MCF 10A (cell line): ENCODE measurements at regions not wholly inside any gene's neighbourhood (a gene's known extent, or its start where the extent isn't known, plus 50 kb on each side); places are given as distances from the start of the nearest gene placed in this dataset.

Experiments
- BruUV-seq: library from RNA; stranded (reverse); fragments of 400-500 nt; replicated peaks from 2 replicates; lab custom pipeline; 2021; lab: Mats Ljungman, UMichigan
- CTCF ChIA-PET: fragments of 300-600 bp; sonication (Branson Sonifier 250); formaldehyde crosslinking; extraction: SDS; loops from one replicate; lab custom pipeline; 2021; ENCODE audit warnings: antibody characterized with exemption, inconsistent platforms; lab: Yijun Ruan, JAX
- POLR2A ChIA-PET: fragments of 300-600, 350-650 bp; sonication (Branson Sonifier 250); formaldehyde crosslinking; extraction: SDS; loops from one replicate; lab custom pipeline; 2020; ENCODE audit warnings: antibody characterized with exemption, inconsistent platforms; lab: Yijun Ruan, JAX
- DNase-seq: peaks from one replicate; pipeline ENCODE4 v3.0.0-alpha.2; 2018; ENCODE audit not compliant: unreplicated experiment
- H3K27ac Mint-ChIP-seq: one replicate; pipeline ENCODE4 v1.8.0; 2022; ENCODE audit warnings: mild to moderate bottlenecking, low read depth, mixed read lengths; ENCODE audit not compliant: unreplicated experiment
- H3K27me3 Mint-ChIP-seq: one replicate; pipeline ENCODE4 v1.8.0; 2022; ENCODE audit warnings: mixed read lengths; ENCODE audit not compliant: insufficient read depth, unreplicated experiment
- H3K36me3 Mint-ChIP-seq: one replicate; pipeline ENCODE4 v1.8.0; 2022; ENCODE audit warnings: mild to moderate bottlenecking, moderate library complexity, mixed read lengths; ENCODE audit not compliant: insufficient read depth, unreplicated experiment
- H3K4me1 Mint-ChIP-seq: one replicate; pipeline ENCODE4 v1.8.0; 2022; ENCODE audit warnings: mixed read lengths; ENCODE audit not compliant: insufficient read depth, unreplicated experiment
- H3K4me3 Mint-ChIP-seq: one replicate; pipeline ENCODE4 v1.8.0; 2022; ENCODE audit warnings: mild to moderate bottlenecking, moderate library complexity, mixed read lengths; ENCODE audit not compliant: unreplicated experiment
- H3K9me3 Mint-ChIP-seq: one replicate; pipeline ENCODE4 v1.8.0; 2022; ENCODE audit warnings: mixed read lengths; ENCODE audit not compliant: unreplicated experiment
- intact Hi-C: fragments of 100-400 bp; cut with micrococcal nuclease; formaldehyde crosslinking; loops from 2 replicates; pipeline ENCODE4 v1.14.1; 2022
- TF ChIP-seq, protein P1 (sequence below): fragments of 200-600 bp; IDR thresholded peaks from one replicate; pipeline ENCODE4 v1.8.0; 2022; ENCODE audit warnings: antibody characterized with exemption, mild to moderate bottlenecking; ENCODE audit not compliant: unreplicated experiment

- intact Hi-C loops: no loop called here
- Mint-ChIP-seq H3K27me3 (no peaks in the 10 kb centered on the region), H3K4me3 (no peak overlapping the region), H3K36me3 (no peaks in the 10 kb centered on the region), H3K4me1 (peaks cover 11% of the 10 kb centered on the region), H3K9me3 (no peaks in the 10 kb centered on the region), H3K27ac (no peak overlapping the region)
- peak; percentile 6 for DNase-seq
- CTCF ChIA-PET: no interaction called here
- TF ChIP-seq, protein P1, sequence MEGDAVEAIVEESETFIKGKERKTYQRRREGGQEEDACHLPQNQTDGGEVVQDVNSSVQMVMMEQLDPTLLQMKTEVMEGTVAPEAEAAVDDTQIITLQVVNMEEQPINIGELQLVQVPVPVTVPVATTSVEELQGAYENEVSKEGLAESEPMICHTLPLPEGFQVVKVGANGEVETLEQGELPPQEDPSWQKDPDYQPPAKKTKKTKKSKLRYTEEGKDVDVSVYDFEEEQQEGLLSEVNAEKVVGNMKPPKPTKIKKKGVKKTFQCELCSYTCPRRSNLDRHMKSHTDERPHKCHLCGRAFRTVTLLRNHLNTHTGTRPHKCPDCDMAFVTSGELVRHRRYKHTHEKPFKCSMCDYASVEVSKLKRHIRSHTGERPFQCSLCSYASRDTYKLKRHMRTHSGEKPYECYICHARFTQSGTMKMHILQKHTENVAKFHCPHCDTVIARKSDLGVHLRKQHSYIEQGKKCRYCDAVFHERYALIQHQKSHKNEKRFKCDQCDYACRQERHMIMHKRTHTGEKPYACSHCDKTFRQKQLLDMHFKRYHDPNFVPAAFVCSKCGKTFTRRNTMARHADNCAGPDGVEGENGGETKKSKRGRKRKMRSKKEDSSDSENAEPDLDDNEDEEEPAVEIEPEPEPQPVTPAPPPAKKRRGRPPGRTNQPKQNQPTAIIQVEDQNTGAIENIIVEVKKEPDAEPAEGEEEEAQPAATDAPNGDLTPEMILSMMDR: no peak
- POLR2A ChIA-PET: no interaction called here
- no TSS peak for BruUV-seq
These were observed 1192.2 kb downstream of the EFNB2 start for GRCh38 chr13:105343134-105343806.

- no peak overlapping the region for H3K27ac Mint-ChIP-seq
- CTCF ChIA-PET: no interaction called here
- POLR2A ChIA-PET: no interaction called here
- no peak overlapping the region for H3K4me3 Mint-ChIP-seq
- TF ChIP-seq, protein P1: no peak
- no peaks in the 10 kb centered on the region for H3K9me3 Mint-ChIP-seq
- H3K27me3 Mint-ChIP-seq: no peaks in the 10 kb centered on the region
- no TSS peak for BruUV-seq
- no peak for DNase-seq
- peaks cover 16% of the 10 kb centered on the region for H3K4me1 Mint-ChIP-seq
- H3K36me3 Mint-ChIP-seq: no peaks in the 10 kb centered on the region
- intact Hi-C loops: no loop called here
These were observed 1193.1 kb downstream of the EFNB2 start for GRCh38 chr13:105342281-105342820.

DNA sequence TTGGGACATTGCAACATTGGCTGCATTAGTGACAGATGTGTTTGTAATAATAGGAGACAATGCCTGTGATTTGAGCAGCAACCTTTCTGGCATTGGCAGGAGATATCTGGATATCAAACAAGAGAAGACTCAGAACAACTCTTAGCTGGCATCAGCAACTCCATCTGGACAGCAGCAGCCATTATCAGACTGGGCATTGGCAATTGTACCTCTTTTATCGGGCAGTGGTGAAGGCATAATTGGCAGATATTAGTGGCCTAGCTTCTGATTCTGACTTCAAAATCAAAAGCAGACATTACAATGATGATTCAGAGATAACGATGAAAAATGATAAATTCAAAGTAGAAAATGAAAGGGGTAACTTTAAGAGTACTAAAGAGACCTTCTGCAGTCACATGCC lies 1193.7 kb downstream of the EFNB2 start:
- no TSS peak for BruUV-seq
- intact Hi-C loops: no loop called here
- no peak overlapping the region for H3K4me3 Mint-ChIP-seq
- DNase-seq: no peak
- no peaks in the 10 kb centered on the region for H3K36me3 Mint-ChIP-seq
- ChIA-PET POLR2A (no interaction called here), CTCF (no interaction called here)
- H3K9me3 Mint-ChIP-seq: no peaks in the 10 kb centered on the region
- TF ChIP-seq, protein P1: no peak
- peaks cover 17% of the 10 kb centered on the region for H3K4me1 Mint-ChIP-seq
- H3K27ac Mint-ChIP-seq: no peak overlapping the region
- no peaks in the 10 kb centered on the region for H3K27me3 Mint-ChIP-seq

DNA sequence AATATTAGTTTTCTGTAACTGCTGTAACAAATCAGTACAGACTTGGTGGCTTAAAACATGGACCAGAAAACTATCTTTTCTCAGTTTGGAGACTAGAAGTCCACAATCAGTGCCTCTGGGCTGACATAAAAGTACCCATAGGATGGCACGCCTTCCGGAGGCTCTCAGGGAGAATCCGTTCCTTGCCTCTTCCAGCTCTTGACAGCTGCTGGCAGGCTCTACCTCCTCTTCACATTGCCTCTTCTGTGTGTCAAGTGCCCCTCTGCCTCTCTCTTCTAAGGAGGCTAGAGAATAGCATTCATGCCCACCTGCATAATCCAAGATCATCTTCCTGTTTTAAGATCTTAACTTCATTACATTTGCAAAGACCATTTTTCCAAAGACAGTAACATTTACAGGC lies 1194.2 kb downstream of the EFNB2 start:
- DNase-seq: no peak
- BruUV-seq: no TSS peak
- Mint-ChIP-seq H3K9me3 (no peaks in the 10 kb centered on the region), H3K27ac (no peak overlapping the region), H3K4me3 (no peak overlapping the region), H3K27me3 (no peaks in the 10 kb centered on the region), H3K4me1 (peaks cover 14% of the 10 kb centered on the region), H3K36me3 (no peaks in the 10 kb centered on the region)
- intact Hi-C loops: no loop called here
- TF ChIP-seq, protein P1: no peak
- POLR2A ChIA-PET: no interaction called here
- CTCF ChIA-PET: no interaction called here
